ENCODE measurements at regions not wholly inside any gene's neighbourhood (a gene's known extent, or its start where the extent isn't known, plus 50 kb on each side); places are given as distances from the start of the nearest gene placed in this dataset.
"Not testable (repeated sequence)": the region's sequence is repeated elsewhere in the genome, so short reads cannot be mapped to it uniquely, and the experiment has no call there.

GRCh38 chr12:25800101-25800500 lies 158.4 kb upstream of the RASSF8 start:
- no peak for TF ChIP-seq POLR2AphosphoS5 (IDR thresholded peaks at IDR 0.05; ENCODE audit: insufficient read depth in 1 of 2, low read depth in 1 of 2)
- TF ChIP-seq POLR2A (IDR thresholded peaks at IDR 0.05), result no peak
- TF ChIP-seq CTCF (IDR thresholded peaks at IDR 0.05), result no peak
- H3K27me3 ChIP-seq, result no peaks in the 10 kb centered on the region
- no peak overlapping the region for H3K27ac ChIP-seq
- H3K9me3 ChIP-seq, result no peaks in the 10 kb centered on the region
- no peaks in the 10 kb centered on the region for H3K4me1 ChIP-seq
- H3K36me3 ChIP-seq, result no peaks in the 10 kb centered on the region
- DNase-seq (ENCODE audit: extremely low spot score in 2 of 2), result no peak
- no peak overlapping the region for H3K4me3 ChIP-seq
- intact Hi-C loops (cut with DNase I), result no loop called here

GRCh38 chr12:25801734-25802133 lies 156.7 kb upstream of the RASSF8 start:
- Histone ChIP-seq H3K4me1 (no peaks in the 10 kb centered on the region), H3K4me3 (no peak overlapping the region), H3K27me3 (no peaks in the 10 kb centered on the region), H3K27ac (no peak overlapping the region), H3K36me3 (no peaks in the 10 kb centered on the region), H3K9me3 (no peaks in the 10 kb centered on the region)
- intact Hi-C loops (cut with DNase I), result no loop called here
- DNase-seq (ENCODE audit: extremely low spot score in 2 of 2), result no peak
- TF ChIP-seq POLR2A (IDR thresholded peaks at IDR 0.05) (no peak), POLR2AphosphoS5 (IDR thresholded peaks at IDR 0.05; ENCODE audit: insufficient read depth in 1 of 2, low read depth in 1 of 2) (peak in 1 of 2 donors; percentile 9)

GRCh38 chr12:25802143-25802542 lies 156.3 kb upstream of the RASSF8 start:
- Histone ChIP-seq H3K36me3 (no peaks in the 10 kb centered on the region), H3K4me1 (no peaks in the 10 kb centered on the region), H3K9me3 (no peaks in the 10 kb centered on the region), H3K27ac (no peak overlapping the region), H3K4me3 (no peak overlapping the region), H3K27me3 (no peaks in the 10 kb centered on the region)
- TF ChIP-seq POLR2A (IDR thresholded peaks at IDR 0.05) (no peak), POLR2AphosphoS5 (IDR thresholded peaks at IDR 0.05; ENCODE audit: insufficient read depth in 1 of 2, low read depth in 1 of 2) (no peak), CTCF (IDR thresholded peaks at IDR 0.05) (no peak)
- intact Hi-C loops (cut with DNase I), result no loop called here
- DNase-seq (ENCODE audit: extremely low spot score in 2 of 2), result no peak

- H3K27me3 ChIP-seq; H3K4me3 ChIP-seq; H3K27ac ChIP-seq; H3K4me1 ChIP-seq; DNase-seq (ENCODE audit: extremely low spot score in 2 of 2); H3K9me3 ChIP-seq; intact Hi-C loops (cut with DNase I); H3K36me3 ChIP-seq: not testable (repeated sequence)
These were observed 155.3 kb upstream of the RASSF8 start for GRCh38 chr12:25803029-25803664.

GRCh38 chr12:25804286-25804685 lies 154.2 kb upstream of the RASSF8 start:
- H3K4me3 ChIP-seq; intact Hi-C loops (cut with DNase I); H3K9me3 ChIP-seq; H3K4me1 ChIP-seq; H3K27me3 ChIP-seq; H3K27ac ChIP-seq; DNase-seq (ENCODE audit: extremely low spot score in 2 of 2); H3K36me3 ChIP-seq: not testable (repeated sequence)

- no peak for TF ChIP-seq POLR2A (IDR thresholded peaks at IDR 0.05)
- no peak for TF ChIP-seq POLR2AphosphoS5 (IDR thresholded peaks at IDR 0.05; ENCODE audit: insufficient read depth in 1 of 2, low read depth in 1 of 2)
- TF ChIP-seq CTCF (IDR thresholded peaks at IDR 0.05), result no peak
- Histone ChIP-seq H3K4me3 (no peak overlapping the region), H3K27ac (no peak overlapping the region), H3K27me3 (no peaks in the 10 kb centered on the region), H3K4me1 (no peaks in the 10 kb centered on the region), H3K9me3 (no peaks in the 10 kb centered on the region), H3K36me3 (no peaks in the 10 kb centered on the region)
- no peak for DNase-seq (ENCODE audit: extremely low spot score in 2 of 2)
- intact Hi-C loops (cut with DNase I), result no loop called here
These were observed 152.2 kb upstream of the RASSF8 start for GRCh38 chr12:25806271-25806670.
